ENCODE measurements at regions not wholly inside any gene's neighbourhood (a gene's known extent, or its start where the extent isn't known, plus 50 kb on each side); places are given as distances from the start of the nearest gene placed in this dataset.

DNA sequence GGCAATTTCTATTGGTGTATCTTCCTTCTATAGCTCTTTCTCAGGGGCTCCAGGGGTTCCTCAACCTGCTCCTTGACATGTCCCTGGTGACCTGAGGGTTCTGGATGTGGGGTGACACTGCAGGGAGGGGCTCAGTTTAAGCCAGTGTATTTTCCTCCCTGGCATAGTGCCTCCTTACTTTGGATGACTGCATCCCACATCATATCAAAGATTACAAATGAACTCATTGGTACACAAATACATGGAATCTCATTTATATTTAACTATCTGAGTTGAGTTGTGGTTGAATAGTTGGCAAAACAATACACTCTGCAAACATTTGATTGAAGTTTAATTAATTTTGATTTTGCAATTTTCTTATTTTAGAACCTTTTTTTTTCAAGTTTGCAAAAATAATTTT is 268.2 kb upstream of the SKOR2 start (continued):
- TF ChIP-seq STAG1 (CRISPR knock-in tag; IDR thresholded peaks at IDR 0.05): no peak
- no peak for TF ChIP-seq MTF1 (CRISPR knock-in tag; IDR thresholded peaks at IDR 0.05)
- no peak for TF ChIP-seq SRSF4 (IDR thresholded peaks at IDR 0.05; ENCODE audit: low read depth, low read length, poor library complexity, severe bottlenecking)
- TF ChIP-seq ZMAT3 (CRISPR knock-in tag; conservative IDR thresholded peaks at IDR 0.05): no peak
- TF ChIP-seq ZNF552 (CRISPR knock-in tag; IDR thresholded peaks at IDR 0.05; ENCODE audit: borderline replicate concordance): no peak
- no peak for TF ChIP-seq MAFK (conservative IDR thresholded peaks at IDR 0.05 in 1 of 2, IDR thresholded peaks at IDR 0.05 in 1 of 2; ENCODE audit: low read length in 2 of 2)
- TF ChIP-seq, protein P1, sequence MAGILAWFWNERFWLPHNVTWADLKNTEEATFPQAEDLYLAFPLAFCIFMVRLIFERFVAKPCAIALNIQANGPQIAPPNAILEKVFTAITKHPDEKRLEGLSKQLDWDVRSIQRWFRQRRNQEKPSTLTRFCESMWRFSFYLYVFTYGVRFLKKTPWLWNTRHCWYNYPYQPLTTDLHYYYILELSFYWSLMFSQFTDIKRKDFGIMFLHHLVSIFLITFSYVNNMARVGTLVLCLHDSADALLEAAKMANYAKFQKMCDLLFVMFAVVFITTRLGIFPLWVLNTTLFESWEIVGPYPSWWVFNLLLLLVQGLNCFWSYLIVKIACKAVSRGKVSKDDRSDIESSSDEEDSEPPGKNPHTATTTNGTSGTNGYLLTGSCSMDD (CRISPR knock-in tag; IDR thresholded peaks at IDR 0.05): no peak
- TF ChIP-seq ZNF747 (CRISPR knock-in tag; IDR thresholded peaks at IDR 0.05; ENCODE audit: borderline replicate concordance): no peak
- no peak for TF ChIP-seq ZNF619 (CRISPR knock-in tag; IDR thresholded peaks at IDR 0.05)
- no peak for TF ChIP-seq SP140L (CRISPR knock-in tag; IDR thresholded peaks at IDR 0.05; ENCODE audit: borderline replicate concordance)
- TF ChIP-seq ERF (CRISPR knock-in tag; IDR thresholded peaks at IDR 0.05): no peak
- TF ChIP-seq CCAR2 (optimal IDR thresholded peaks at IDR 0.05; ENCODE audit: low read depth, low read length): no peak

DNA sequence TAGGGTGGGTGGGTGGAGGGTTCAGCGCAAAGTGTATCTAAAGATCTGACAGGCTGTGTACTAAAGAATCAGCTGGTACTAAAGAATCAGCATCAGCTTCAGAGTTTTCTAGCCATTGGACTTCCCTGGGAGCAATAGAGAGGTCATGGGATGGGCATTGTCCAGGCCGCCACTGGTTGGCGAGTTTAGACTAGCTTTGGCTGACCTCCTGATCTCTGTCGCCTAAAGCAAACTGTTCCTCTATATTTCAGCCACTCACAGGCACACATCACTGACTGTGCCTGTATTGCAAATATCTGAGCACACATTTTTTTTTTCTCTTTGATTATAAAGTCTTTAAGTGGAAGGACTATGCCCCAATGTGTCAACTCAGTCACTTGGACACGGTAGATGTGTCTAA is 267.8 kb upstream of the SKOR2 start:
- ChIA-PET POLR2A (no interaction called here), CTCF (ENCODE audit: low intra/inter-chr PET ratio, low total read pairs) (no interaction called here)
- Histone ChIP-seq H3K4me1 (ENCODE audit: insufficient read depth, low read length) (no peaks in the 10 kb centered on the region), H4K20me1 (ENCODE audit: insufficient read depth, low read length) (no peaks in the 10 kb centered on the region), H3K27me3 (ENCODE audit: control insufficient read depth in 1 of 2, insufficient read depth in 2 of 2, low read length in 2 of 2) (peaks cover 2 to 4% of the 10 kb centered on the region in 2 experiments; a peak in 3 of 5 replicates), H2AFZ (ENCODE audit: low read length) (no peak overlapping the region), H3K9ac (ENCODE audit: insufficient read depth, low read depth, low read length) (no peak overlapping the region), H3K9me3 (ENCODE audit: low read length) (no peaks in the 10 kb centered on the region), H3K27ac (ENCODE audit: extremely low read length, insufficient read depth, low read length) (no peak overlapping the region), H3K4me3 (replicated peaks in 1 of 3; ENCODE audit: insufficient read depth in 1 of 3, low read depth in 2 of 3, low read length in 3 of 3) (no peak overlapping the region), H3K79me2 (ENCODE audit: insufficient read depth, low read length) (no peaks in the 10 kb centered on the region), H3K36me3 (replicated peaks in 1 of 2; ENCODE audit: control insufficient read depth in 1 of 2, insufficient read depth in 2 of 2, low read length in 2 of 2) (no peaks in the 10 kb centered on the region), H3K4me2 (ENCODE audit: low read depth, low read length) (no peak overlapping the region)
- 16% methylated on average over 5 of the region's 5 CpGs for WGBS (ENCODE audit: low lambda C conversion rate)
- no peak for DNase-seq (ENCODE audit: low spot score)
- TF ChIP-seq KMT2A (CRISPR knock-in tag; IDR thresholded peaks at IDR 0.05) (no peak), BRD4 (CRISPR knock-in tag; IDR thresholded peaks at IDR 0.05) (no peak)
- intact Hi-C loops (cut with micrococcal nuclease; ENCODE audit: unreplicated experiment): no loop called here
- no TSS peak for BruUV-seq (replicated peaks)
- no peak for FAIRE-seq
- in situ Hi-C loops (cut with HindIII; ENCODE audit: extremely low pct_ligation_motif_present, low pct_unique_long_range_greater_than_20kb): no loop called here
- no peak for ATAC-seq
